ENCODE measurements at regions not wholly inside any gene's neighbourhood (a gene's known extent, or its start where the extent isn't known, plus 50 kb on each side); places are given as distances from the start of the nearest gene placed in this dataset.

- no peak for TF ChIP-seq CTCF (IDR thresholded peaks at IDR 0.05)
- H3K4me3 ChIP-seq: no peak overlapping the region
- intact Hi-C loops (cut with DNase I): no loop called here
- no peaks in the 10 kb centered on the region for H3K9me3 ChIP-seq
- no peaks in the 10 kb centered on the region for H3K4me1 ChIP-seq
- no peaks in the 10 kb centered on the region for H3K27me3 ChIP-seq
- H3K27ac ChIP-seq: no peak overlapping the region
- H3K36me3 ChIP-seq: no peaks in the 10 kb centered on the region
- ATAC-seq: no peak
- no peak for DNase-seq
Measured at GRCh38 chr5:43889233-43889632, 286.3 kb downstream of the NNT start.

- no peak overlapping the region for H3K4me3 ChIP-seq
- DNase-seq: no peak
- H3K9me3 ChIP-seq: no peaks in the 10 kb centered on the region
- no peak for TF ChIP-seq CTCF (IDR thresholded peaks at IDR 0.05)
- no peak overlapping the region for H3K27ac ChIP-seq
- H3K27me3 ChIP-seq: no peaks in the 10 kb centered on the region
- no peaks in the 10 kb centered on the region for H3K36me3 ChIP-seq
- no peak for ATAC-seq
- intact Hi-C loops (cut with DNase I): no loop called here
- H3K4me1 ChIP-seq: no peaks in the 10 kb centered on the region
Measured at GRCh38 chr5:43875741-43876140, 272.8 kb downstream of the NNT start.

- H3K4me1 ChIP-seq: no peaks in the 10 kb centered on the region
- H3K9me3 ChIP-seq: no peaks in the 10 kb centered on the region
- H3K36me3 ChIP-seq: no peaks in the 10 kb centered on the region
- TF ChIP-seq CTCF (IDR thresholded peaks at IDR 0.05): no peak
- DNase-seq (no peak), ATAC-seq (peak; percentile 24)
- no peak overlapping the region for H3K4me3 ChIP-seq
- H3K27me3 ChIP-seq: no peaks in the 10 kb centered on the region
- intact Hi-C loops (cut with DNase I): no loop called here
- no peak overlapping the region for H3K27ac ChIP-seq
Measured at GRCh38 chr5:43874772-43875171, 271.8 kb downstream of the NNT start.

GRCh38 chr5:43873791-43874190, 270.8 kb downstream of the NNT start:
- Histone ChIP-seq H3K27ac (no peak overlapping the region), H3K36me3 (no peaks in the 10 kb centered on the region), H3K4me1 (no peaks in the 10 kb centered on the region), H3K4me3 (no peak overlapping the region), H3K27me3 (no peaks in the 10 kb centered on the region), H3K9me3 (no peaks in the 10 kb centered on the region)
- ATAC-seq (no peak), DNase-seq (no peak)
- intact Hi-C loops (cut with DNase I): no loop called here
- TF ChIP-seq CTCF (IDR thresholded peaks at IDR 0.05): no peak

GRCh38 chr5:43859309-43859708, 256.3 kb downstream of the NNT start:
- no peak overlapping the region for H3K4me3 ChIP-seq
- no peaks in the 10 kb centered on the region for H3K27me3 ChIP-seq
- H3K4me1 ChIP-seq: no peaks in the 10 kb centered on the region
- DNase-seq (no peak), ATAC-seq (no peak)
- H3K36me3 ChIP-seq: no peaks in the 10 kb centered on the region
- H3K9me3 ChIP-seq: no peaks in the 10 kb centered on the region
- intact Hi-C loops (cut with DNase I): no loop called here
- H3K27ac ChIP-seq: no peak overlapping the region
- TF ChIP-seq CTCF (IDR thresholded peaks at IDR 0.05): no peak

GRCh38 chr5:43855452-43855851, 252.5 kb downstream of the NNT start:
- Histone ChIP-seq H3K4me1 (no peaks in the 10 kb centered on the region), H3K36me3 (no peaks in the 10 kb centered on the region), H3K4me3 (no peak overlapping the region), H3K9me3 (no peaks in the 10 kb centered on the region), H3K27ac (no peak overlapping the region), H3K27me3 (no peaks in the 10 kb centered on the region)
- intact Hi-C loops (cut with DNase I): no loop called here
- TF ChIP-seq CTCF (IDR thresholded peaks at IDR 0.05): no peak
- ATAC-seq (no peak), DNase-seq (no peak)

Measured in upper lobe of right lung (tissue), 1 donor.